T47D (cell line): ENCODE measurements at regions not wholly inside any gene's neighbourhood (a gene's known extent, or its start where the extent isn't known, plus 50 kb on each side); places are given as distances from the start of the nearest gene placed in this dataset.

ENCODE experiments used
- DNase-seq, 2 experiments: peaks; one replicate each; pipeline versions ENCODE4 v3.0.0 to v3.0.0-alpha.2; 2011 to 2012; ENCODE audit warnings: low read depth in 1 of 2, low spot score in 1 of 2
- JUND ChIP-seq: IDR thresholded peaks from 2 replicates; pipeline ENCODE4 v1.6.1; 2012; ENCODE audit warnings: low read depth
- in situ Hi-C: cut with HindIII; loops from 2 replicates; pipeline ENCODE4 v1.10.0; 2016; ENCODE audit warnings: low sequenced_read_pairs, low pct_unique_long_range_greater_than_20kb

DNA sequence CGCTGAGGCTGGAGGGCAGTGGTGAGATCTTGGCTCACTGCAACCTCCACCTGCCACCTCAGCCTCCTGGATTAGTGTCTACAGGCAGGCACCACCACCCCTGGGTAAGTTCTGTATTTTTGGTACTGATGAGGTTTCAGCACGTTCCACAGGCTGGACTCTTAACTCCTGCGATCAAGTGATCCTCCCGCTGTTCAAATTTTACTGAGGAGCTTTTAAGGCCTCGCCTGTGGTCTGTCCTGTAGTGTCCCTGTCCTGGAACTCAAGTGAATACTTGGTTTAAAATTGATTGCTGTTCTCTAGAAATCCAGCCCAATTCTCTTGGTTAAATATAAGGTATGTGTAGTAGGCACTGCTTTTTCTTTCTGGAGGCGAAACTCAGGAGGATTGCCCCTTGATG lies 65.2 kb downstream of the DPRX start:
- peak in 1 of 2 experiments; percentile 29 for DNase-seq
- TF ChIP-seq JUND: no peak
- in situ Hi-C loops: no loop called here

GRCh38 chr19:53703361-53703760 lies 71.6 kb downstream of the DPRX start:
- no peak for DNase-seq
- no peak for TF ChIP-seq JUND
- in situ Hi-C loops: no loop called here

GRCh38 chr19:53704011-53704410 lies 72.2 kb downstream of the DPRX start:
- in situ Hi-C loops: no loop called here
- DNase-seq: no peak
- no peak for TF ChIP-seq JUND

DNA sequence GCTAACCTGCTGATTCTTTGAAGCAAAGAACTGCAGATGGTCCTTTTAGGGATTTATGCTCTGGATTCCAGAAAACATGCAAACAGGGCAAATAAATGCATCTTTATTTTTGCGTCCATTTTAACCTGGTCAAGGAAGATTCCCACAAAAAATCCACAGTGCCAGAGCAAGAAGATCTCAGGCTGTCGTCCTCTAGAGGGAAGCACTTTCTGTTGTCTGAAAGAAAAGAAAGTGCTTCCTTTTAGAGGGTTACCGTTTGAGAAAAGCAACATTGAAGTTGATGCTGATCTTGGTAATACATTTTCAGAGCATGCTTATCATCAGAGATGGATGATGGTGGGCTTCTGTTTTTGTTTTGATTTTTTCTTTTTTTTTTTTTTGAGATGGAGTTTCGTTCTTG lies 75.5 kb downstream of the DPRX start:
- no peak for DNase-seq
- no peak for TF ChIP-seq JUND
- in situ Hi-C loops: no loop called here

DNA sequence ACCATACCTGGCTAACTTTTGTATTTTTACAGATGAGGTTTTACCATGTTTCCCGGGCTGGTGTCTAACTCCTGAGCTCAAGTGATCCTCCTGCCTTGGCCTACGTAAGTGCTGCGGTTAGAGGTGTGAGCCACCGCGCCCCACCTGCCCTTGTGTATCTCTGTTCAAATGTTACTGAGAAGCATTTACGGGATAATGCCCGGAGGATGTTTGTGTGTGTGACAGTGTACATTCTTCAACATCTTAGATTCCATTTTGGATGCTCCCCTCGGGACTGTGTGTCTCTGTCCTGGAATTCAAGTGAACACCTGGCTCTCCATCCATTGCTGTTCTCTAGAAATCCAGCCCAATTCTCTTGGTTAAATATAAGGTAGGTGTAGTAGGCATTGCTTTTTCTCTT lies 93.7 kb downstream of the NLRP12 start:
- in situ Hi-C loops: no loop called here
- no peak for TF ChIP-seq JUND

More for the DNA sequence above, 93.7 kb downstream of the NLRP12 start:
- no peak for DNase-seq
